GM12874 (cell line): ENCODE measurements at regions not wholly inside any gene's neighbourhood (a gene's known extent, or its start where the extent isn't known, plus 50 kb on each side); places are given as distances from the start of the nearest gene placed in this dataset.

Experiments
- CTCF ChIP-seq: IDR thresholded peaks from 2 replicates; pipeline ENCODE4 v1.5.1; 2011; ENCODE audit warnings: low read depth, mild to moderate bottlenecking, control low read depth, low read length, moderate library complexity; ENCODE audit not compliant: insufficient read depth

- TF ChIP-seq CTCF: no peak
These were observed 64.0 kb downstream of the CCNG2 start for GRCh38 chr4:77220828-77221613.

GRCh38 chr4:77225022-77225421 lies 68.0 kb downstream of the CCNG2 start:
- no peak for TF ChIP-seq CTCF

GRCh38 chr4:77226939-77227705 lies 70.1 kb downstream of the CCNG2 start:
- TF ChIP-seq CTCF: no peak

GRCh38 chr4:77229433-77229832 lies 72.4 kb downstream of the CCNG2 start:
- no peak for TF ChIP-seq CTCF

- TF ChIP-seq CTCF: no peak
These were observed 75.6 kb downstream of the CCNG2 start for GRCh38 chr4:77232653-77233052.

GRCh38 chr4:77235289-77235854 lies 78.4 kb downstream of the CCNG2 start:
- no peak for TF ChIP-seq CTCF

GRCh38 chr4:77236806-77237205 lies 79.8 kb downstream of the CCNG2 start:
- no peak for TF ChIP-seq CTCF
